WTC11 (cell line): ENCODE measurements at regions not wholly inside any gene's neighbourhood (a gene's known extent, or its start where the extent isn't known, plus 50 kb on each side); places are given as distances from the start of the nearest gene placed in this dataset.

Experiments used
- ETV6 ChIP-seq: sonication (generic); formaldehyde crosslinking; IDR thresholded peaks from 2 replicates; pipeline ENCODE4 v1.8.1; 2022; ENCODE audit warnings: mild to moderate bottlenecking, missing genetic modification reagents
- JAZF1 ChIP-seq: fragments of 250-450 bp; sonication (Bioruptor Pico); IDR thresholded peaks from 2 replicates; pipeline ENCODE4 v1.9.0; 2021; ENCODE audit warnings: moderate library complexity, mild to moderate bottlenecking, inconsistent platforms

DNA sequence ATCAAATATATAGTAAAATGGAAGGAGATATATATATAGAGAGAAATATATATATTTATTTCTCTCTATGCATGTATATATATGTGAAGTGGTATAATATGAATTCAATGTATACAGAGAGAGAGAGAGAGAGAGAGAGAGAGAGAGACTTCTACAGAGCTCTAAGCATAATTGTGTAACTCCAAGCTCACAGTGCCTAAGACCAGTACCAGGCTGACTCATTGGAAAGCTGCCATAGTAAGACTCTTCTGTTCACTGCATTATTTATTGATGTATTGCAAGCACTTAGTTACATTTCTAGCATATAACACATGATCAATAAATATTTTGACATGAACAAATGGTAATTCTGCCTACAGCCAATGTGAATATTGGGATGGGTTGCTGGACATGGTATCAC, 1734.7 kb downstream of the SLITRK1 start:
- TF ChIP-seq JAZF1 (CRISPR knock-in tag) (no peak), ETV6 (CRISPR knock-in tag) (no peak)
